Neural cell (in vitro differentiated cells): ENCODE measurements at regions not wholly inside any gene's neighbourhood (a gene's known extent, or its start where the extent isn't known, plus 50 kb on each side); places are given as distances from the start of the nearest gene placed in this dataset.

Source experiments
- H2AFZ ChIP-seq: fragments of 200-600, 300-800 bp; sonication (generic), shearing (Covaris generic); 2 replicates; pipeline ENCODE4 v1.6.0; 2014; ENCODE audit warnings: low read depth, mild to moderate bottlenecking, antibody characterized with exemption, low read length, moderate library complexity
- H3F3A ChIP-seq: fragments of 200-600 bp; shearing (Covaris generic); 2 replicates; pipeline ENCODE4 v1.6.1; 2016; ENCODE audit warnings: mild to moderate bottlenecking, moderate library complexity, mixed read lengths, antibody characterized with exemption, low read length; ENCODE audit not compliant: insufficient read depth, poor library complexity, severe bottlenecking
- H3K27ac ChIP-seq: fragments of 200-600, 300-800 bp; sonication (generic), shearing (Covaris generic); 2 replicates; pipeline ENCODE4 v1.5.1; 2014; ENCODE audit warnings: mild to moderate bottlenecking, low read length, moderate library complexity
- H3K27me3 ChIP-seq: fragments of 300-800, 200-600 bp; sonication (generic), shearing (Covaris generic); 2 replicates; pipeline ENCODE4 v1.6.0; 2014; ENCODE audit warnings: mild to moderate bottlenecking, low read depth, low read length, moderate library complexity; ENCODE audit not compliant: insufficient read depth
- H3K36me3 ChIP-seq: fragments of 300-800, 200-600 bp; sonication (generic), shearing (Covaris generic); 2 replicates; pipeline ENCODE4 v1.5.1; 2014; ENCODE audit warnings: mild to moderate bottlenecking, antibody characterized with exemption, low read length, moderate library complexity; ENCODE audit not compliant: insufficient read depth
- H3K4me2 ChIP-seq: fragments of 300-800, 200-600 bp; sonication (generic), shearing (Covaris generic); 2 replicates; pipeline ENCODE4 v1.6.0; 2014; ENCODE audit warnings: mild to moderate bottlenecking, low read length
- H3K4me3 ChIP-seq: fragments of 300-800, 200-600 bp; sonication (generic), shearing (Covaris generic); 2 replicates; pipeline ENCODE4 v1.5.1; 2014; ENCODE audit warnings: mild to moderate bottlenecking, low read length, moderate library complexity
- H3K79me2 ChIP-seq: fragments of 200-600 bp; shearing (Covaris generic); replicated peaks from 2 replicates; pipeline ENCODE4 v1.6.0; 2014; ENCODE audit warnings: mild to moderate bottlenecking, low read length, moderate library complexity; ENCODE audit not compliant: insufficient read depth
- H3K9ac ChIP-seq: fragments of 300-800, 200-600 bp; sonication (generic), shearing (Covaris generic); 2 replicates; pipeline ENCODE4 v1.6.1; 2016; ENCODE audit warnings: mild to moderate bottlenecking, low read length, mixed read lengths
- H3K9me2 ChIP-seq: fragments of 200-600 bp; shearing (Covaris generic); 2 replicates; pipeline ENCODE4 v1.6.1; 2016; ENCODE audit warnings: mild to moderate bottlenecking, low read length, mixed read lengths; ENCODE audit not compliant: insufficient read depth
- H3K9me3 ChIP-seq: fragments of 200-600, 300-800 bp; sonication (generic), shearing (Covaris generic); 2 replicates; pipeline ENCODE4 v1.6.1; 2016; ENCODE audit warnings: mild to moderate bottlenecking, mixed run types, low read length, moderate library complexity, mixed read lengths
- H4K20me1 ChIP-seq: fragments of 200-600 bp; shearing (Covaris generic); 2 replicates; pipeline ENCODE4 v1.6.1; 2016; ENCODE audit warnings: mild to moderate bottlenecking, mixed run types; ENCODE audit not compliant: insufficient read depth
- EP300 ChIP-seq: fragments of 450-650 bp; conservative IDR thresholded peaks from 2 replicates; pipeline ENCODE4 v1.6.1; 2014; ENCODE audit warnings: antibody characterized with exemption, mild to moderate bottlenecking, moderate library complexity; ENCODE audit not compliant: poor library complexity, severe bottlenecking
- EZH2 ChIP-seq: fragments of 200-600, 300-800 bp; shearing (Covaris generic), sonication (generic); IDR thresholded peaks from 2 replicates; pipeline ENCODE4 v1.6.1; 2014; ENCODE audit warnings: antibody characterized with exemption, low read length, borderline replicate concordance, mild to moderate bottlenecking; ENCODE audit not compliant: insufficient read depth, poor library complexity, severe bottlenecking
- MXI1 ChIP-seq: fragments of 450-650 bp; conservative IDR thresholded peaks from 2 replicates; pipeline ENCODE4 v1.6.1; 2014; ENCODE audit warnings: antibody characterized with exemption, mild to moderate bottlenecking; ENCODE audit not compliant: poor library complexity, severe bottlenecking
- POLR2AphosphoS5 ChIP-seq: IDR thresholded peaks from 2 replicates; pipeline ENCODE4 v1.6.1; 2012
- RAD21 ChIP-seq: fragments of 450-650 bp; conservative IDR thresholded peaks from 2 replicates; pipeline ENCODE4 v1.6.1; 2014; ENCODE audit warnings: antibody characterized with exemption, mild to moderate bottlenecking, moderate library complexity
- SMC3 ChIP-seq: fragments of 450-650 bp; conservative IDR thresholded peaks from 2 replicates; pipeline ENCODE4 v1.6.1; 2014; ENCODE audit warnings: antibody characterized with exemption, mild to moderate bottlenecking, moderate library complexity; ENCODE audit not compliant: poor library complexity
- TAF1 ChIP-seq: IDR thresholded peaks from 2 replicates; pipeline ENCODE4 v1.6.1; 2012; ENCODE audit warnings: low read depth
- TF ChIP-seq, protein P1 (sequence below): fragments of 450-650 bp; IDR thresholded peaks from 2 replicates; pipeline ENCODE4 v1.5.1; 2014; ENCODE audit warnings: antibody characterized with exemption, mild to moderate bottlenecking, moderate library complexity; ENCODE audit not compliant: poor library complexity, severe bottlenecking
- TF ChIP-seq, protein P2 (sequence below): IDR thresholded peaks from 2 replicates; pipeline ENCODE4 v1.6.1; 2012; ENCODE audit warnings: borderline replicate concordance

DNA sequence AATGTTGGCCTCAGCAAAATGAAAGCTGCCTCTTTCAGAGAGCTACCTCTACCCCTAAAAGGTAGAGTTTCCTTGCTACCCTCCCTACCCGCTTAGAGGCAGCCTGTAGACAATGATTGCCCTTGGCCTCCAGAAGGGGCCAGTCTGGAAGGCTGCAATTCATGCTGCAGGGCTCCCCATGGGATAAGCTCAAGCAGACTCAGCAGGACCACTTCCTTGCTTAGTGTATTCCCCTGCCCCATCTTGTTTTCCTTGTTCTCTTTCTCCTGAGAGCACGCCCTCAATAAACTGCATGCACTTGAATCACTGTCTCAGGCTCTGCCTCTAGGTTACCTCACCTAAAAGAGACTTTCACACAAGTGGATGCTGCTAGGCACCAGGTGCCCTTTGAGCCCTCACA lies 134.0 kb upstream of the CTNNB1 start:
- Histone ChIP-seq H3F3A (no peaks in the 10 kb centered on the region), H3K27ac (no peak overlapping the region), H3K36me3 (no peaks in the 10 kb centered on the region), H3K9me2 (no peaks in the 10 kb centered on the region), H2AFZ (no peak overlapping the region), H4K20me1 (no peaks in the 10 kb centered on the region), H3K9me3 (no peaks in the 10 kb centered on the region), H3K9ac (no peak overlapping the region), H3K79me2 (no peaks in the 10 kb centered on the region), H3K4me2 (no peak overlapping the region), H3K4me3 (no peak overlapping the region), H3K27me3 (no peaks in the 10 kb centered on the region)
- TF ChIP-seq TAF1: no peak

DNA sequence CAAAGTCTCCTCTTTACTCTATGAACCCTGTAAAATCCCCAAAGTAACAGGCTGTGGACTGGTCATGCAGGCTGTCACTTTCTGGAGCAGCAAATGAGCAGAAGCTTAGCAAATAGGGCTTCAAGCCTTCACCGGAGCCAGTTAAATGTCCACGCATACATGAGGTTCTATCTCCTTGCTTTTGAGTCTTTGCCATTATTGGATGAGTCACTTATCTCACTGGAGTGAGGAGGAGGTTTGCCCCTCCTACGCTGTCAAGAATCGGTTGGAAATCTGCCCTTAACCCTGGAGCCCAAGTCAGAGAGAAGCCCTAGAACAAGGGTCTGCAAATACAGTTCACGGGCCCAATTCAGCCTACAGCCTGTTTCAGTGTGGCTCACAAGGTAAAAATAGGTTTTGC lies 126.1 kb upstream of the CTNNB1 start:
- Histone ChIP-seq H3K9ac (no peak overlapping the region), H3K4me3 (no peak overlapping the region), H3K27ac (no peak overlapping the region), H3K27me3 (no peaks in the 10 kb centered on the region), H3K36me3 (no peaks in the 10 kb centered on the region), H3K79me2 (no peaks in the 10 kb centered on the region), H3K4me2 (no peak overlapping the region), H3K9me3 (no peaks in the 10 kb centered on the region), H4K20me1 (no peaks in the 10 kb centered on the region), H3F3A (no peaks in the 10 kb centered on the region), H2AFZ (no peak overlapping the region), H3K9me2 (no peaks in the 10 kb centered on the region)
- no peak for TF ChIP-seq EZH2

DNA sequence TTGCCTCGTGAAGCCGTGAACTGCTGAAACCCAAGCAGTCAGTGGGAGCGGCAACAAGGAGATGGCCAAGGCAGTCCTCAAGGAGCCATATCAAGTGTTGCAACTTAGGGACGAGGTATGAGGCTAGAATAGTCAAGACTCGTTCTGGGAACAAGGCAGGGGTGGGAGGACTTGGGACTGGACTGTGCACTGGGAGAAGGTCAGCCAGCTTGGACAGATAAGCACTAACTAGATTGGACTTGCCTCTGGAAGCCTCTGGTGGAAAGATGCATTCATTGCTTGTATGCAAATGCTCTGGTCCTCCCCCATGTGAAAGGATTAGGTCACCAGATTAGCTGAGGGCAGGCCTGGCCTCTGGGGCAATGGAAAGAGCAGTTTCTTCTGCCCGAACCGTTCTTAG lies 123.3 kb upstream of the CTNNB1 start:
- Histone ChIP-seq H3K27me3 (no peaks in the 10 kb centered on the region), H2AFZ (no peak overlapping the region), H3K9ac (no peak overlapping the region), H3K79me2 (no peaks in the 10 kb centered on the region), H3F3A (no peaks in the 10 kb centered on the region), H4K20me1 (no peaks in the 10 kb centered on the region), H3K9me3 (no peaks in the 10 kb centered on the region), H3K4me3 (no peak overlapping the region), H3K27ac (no peak overlapping the region), H3K36me3 (no peaks in the 10 kb centered on the region), H3K9me2 (no peaks in the 10 kb centered on the region), H3K4me2 (no peak overlapping the region)
- TF ChIP-seq MXI1: no peak
- TF ChIP-seq RAD21: no peak
- TF ChIP-seq, protein P1, sequence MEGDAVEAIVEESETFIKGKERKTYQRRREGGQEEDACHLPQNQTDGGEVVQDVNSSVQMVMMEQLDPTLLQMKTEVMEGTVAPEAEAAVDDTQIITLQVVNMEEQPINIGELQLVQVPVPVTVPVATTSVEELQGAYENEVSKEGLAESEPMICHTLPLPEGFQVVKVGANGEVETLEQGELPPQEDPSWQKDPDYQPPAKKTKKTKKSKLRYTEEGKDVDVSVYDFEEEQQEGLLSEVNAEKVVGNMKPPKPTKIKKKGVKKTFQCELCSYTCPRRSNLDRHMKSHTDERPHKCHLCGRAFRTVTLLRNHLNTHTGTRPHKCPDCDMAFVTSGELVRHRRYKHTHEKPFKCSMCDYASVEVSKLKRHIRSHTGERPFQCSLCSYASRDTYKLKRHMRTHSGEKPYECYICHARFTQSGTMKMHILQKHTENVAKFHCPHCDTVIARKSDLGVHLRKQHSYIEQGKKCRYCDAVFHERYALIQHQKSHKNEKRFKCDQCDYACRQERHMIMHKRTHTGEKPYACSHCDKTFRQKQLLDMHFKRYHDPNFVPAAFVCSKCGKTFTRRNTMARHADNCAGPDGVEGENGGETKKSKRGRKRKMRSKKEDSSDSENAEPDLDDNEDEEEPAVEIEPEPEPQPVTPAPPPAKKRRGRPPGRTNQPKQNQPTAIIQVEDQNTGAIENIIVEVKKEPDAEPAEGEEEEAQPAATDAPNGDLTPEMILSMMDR: no peak
- TF ChIP-seq EP300: no peak
- no peak for TF ChIP-seq SMC3
- no peak for TF ChIP-seq TAF1
- TF ChIP-seq, protein P2, sequence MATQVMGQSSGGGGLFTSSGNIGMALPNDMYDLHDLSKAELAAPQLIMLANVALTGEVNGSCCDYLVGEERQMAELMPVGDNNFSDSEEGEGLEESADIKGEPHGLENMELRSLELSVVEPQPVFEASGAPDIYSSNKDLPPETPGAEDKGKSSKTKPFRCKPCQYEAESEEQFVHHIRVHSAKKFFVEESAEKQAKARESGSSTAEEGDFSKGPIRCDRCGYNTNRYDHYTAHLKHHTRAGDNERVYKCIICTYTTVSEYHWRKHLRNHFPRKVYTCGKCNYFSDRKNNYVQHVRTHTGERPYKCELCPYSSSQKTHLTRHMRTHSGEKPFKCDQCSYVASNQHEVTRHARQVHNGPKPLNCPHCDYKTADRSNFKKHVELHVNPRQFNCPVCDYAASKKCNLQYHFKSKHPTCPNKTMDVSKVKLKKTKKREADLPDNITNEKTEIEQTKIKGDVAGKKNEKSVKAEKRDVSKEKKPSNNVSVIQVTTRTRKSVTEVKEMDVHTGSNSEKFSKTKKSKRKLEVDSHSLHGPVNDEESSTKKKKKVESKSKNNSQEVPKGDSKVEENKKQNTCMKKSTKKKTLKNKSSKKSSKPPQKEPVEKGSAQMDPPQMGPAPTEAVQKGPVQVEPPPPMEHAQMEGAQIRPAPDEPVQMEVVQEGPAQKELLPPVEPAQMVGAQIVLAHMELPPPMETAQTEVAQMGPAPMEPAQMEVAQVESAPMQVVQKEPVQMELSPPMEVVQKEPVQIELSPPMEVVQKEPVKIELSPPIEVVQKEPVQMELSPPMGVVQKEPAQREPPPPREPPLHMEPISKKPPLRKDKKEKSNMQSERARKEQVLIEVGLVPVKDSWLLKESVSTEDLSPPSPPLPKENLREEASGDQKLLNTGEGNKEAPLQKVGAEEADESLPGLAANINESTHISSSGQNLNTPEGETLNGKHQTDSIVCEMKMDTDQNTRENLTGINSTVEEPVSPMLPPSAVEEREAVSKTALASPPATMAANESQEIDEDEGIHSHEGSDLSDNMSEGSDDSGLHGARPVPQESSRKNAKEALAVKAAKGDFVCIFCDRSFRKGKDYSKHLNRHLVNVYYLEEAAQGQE: no peak
- TF ChIP-seq EZH2: no peak
- no peak for TF ChIP-seq POLR2AphosphoS5
